HepG2 (cell line): ENCODE measurements at regions not wholly inside any gene's neighbourhood (a gene's known extent, or its start where the extent isn't known, plus 50 kb on each side); places are given as distances from the start of the nearest gene placed in this dataset.

Source experiments
- ATF3 ChIP-seq: sonication (generic); formaldehyde crosslinking; IDR thresholded peaks from 2 replicates; pipeline ENCODE4 v1.4.0; 2020; ENCODE audit warnings: missing genetic modification reagents
- BRCA1 ChIP-seq: sonication (generic); formaldehyde crosslinking; IDR thresholded peaks from 2 replicates; pipeline ENCODE4 v1.4.0; 2020; ENCODE audit warnings: missing genetic modification reagents
- NFE2 ChIP-seq: sonication (generic); formaldehyde crosslinking; IDR thresholded peaks from 2 replicates; pipeline ENCODE4 v1.4.0; 2020; ENCODE audit warnings: missing genetic modification reagents
- TF ChIP-seq, protein P1 (sequence below): sonication (generic); formaldehyde crosslinking; IDR thresholded peaks from 2 replicates; pipeline ENCODE4 v1.5.0; 2020; ENCODE audit warnings: mild to moderate bottlenecking, missing genetic modification reagents, moderate library complexity

DNA sequence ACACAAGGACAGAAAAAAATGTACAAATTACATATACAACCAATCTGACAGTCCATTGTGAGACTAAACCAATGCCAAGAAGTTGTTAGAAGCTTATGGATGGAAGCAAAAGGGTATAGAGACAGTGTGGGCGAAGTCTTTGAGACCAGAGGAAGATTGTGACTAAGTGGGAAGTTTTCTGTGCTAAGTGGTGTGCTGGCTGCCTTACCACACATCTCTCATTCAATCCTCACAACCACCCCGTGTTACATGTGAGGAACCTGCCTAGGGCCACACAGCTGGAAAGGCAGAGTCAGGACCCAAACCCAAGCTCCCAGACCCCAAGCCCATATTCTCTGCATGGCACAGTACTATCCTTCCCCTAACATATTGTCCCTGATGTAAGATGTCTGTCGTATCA is 53.5 kb upstream of the DUSP10 start:
- TF ChIP-seq, protein P1, sequence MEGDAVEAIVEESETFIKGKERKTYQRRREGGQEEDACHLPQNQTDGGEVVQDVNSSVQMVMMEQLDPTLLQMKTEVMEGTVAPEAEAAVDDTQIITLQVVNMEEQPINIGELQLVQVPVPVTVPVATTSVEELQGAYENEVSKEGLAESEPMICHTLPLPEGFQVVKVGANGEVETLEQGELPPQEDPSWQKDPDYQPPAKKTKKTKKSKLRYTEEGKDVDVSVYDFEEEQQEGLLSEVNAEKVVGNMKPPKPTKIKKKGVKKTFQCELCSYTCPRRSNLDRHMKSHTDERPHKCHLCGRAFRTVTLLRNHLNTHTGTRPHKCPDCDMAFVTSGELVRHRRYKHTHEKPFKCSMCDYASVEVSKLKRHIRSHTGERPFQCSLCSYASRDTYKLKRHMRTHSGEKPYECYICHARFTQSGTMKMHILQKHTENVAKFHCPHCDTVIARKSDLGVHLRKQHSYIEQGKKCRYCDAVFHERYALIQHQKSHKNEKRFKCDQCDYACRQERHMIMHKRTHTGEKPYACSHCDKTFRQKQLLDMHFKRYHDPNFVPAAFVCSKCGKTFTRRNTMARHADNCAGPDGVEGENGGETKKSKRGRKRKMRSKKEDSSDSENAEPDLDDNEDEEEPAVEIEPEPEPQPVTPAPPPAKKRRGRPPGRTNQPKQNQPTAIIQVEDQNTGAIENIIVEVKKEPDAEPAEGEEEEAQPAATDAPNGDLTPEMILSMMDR (CRISPR knock-in tag), result no peak
- TF ChIP-seq ATF3 (CRISPR knock-in tag) (no peak), NFE2 (CRISPR knock-in tag) (no peak), BRCA1 (CRISPR knock-in tag) (no peak)
